OCI-LY7 (cell line): ENCODE measurements at regions not wholly inside any gene's neighbourhood (a gene's known extent, or its start where the extent isn't known, plus 50 kb on each side); places are given as distances from the start of the nearest gene placed in this dataset.

ENCODE experiments used
- BruUV-seq: library from RNA; stranded (reverse); fragments of 400-500 nt; replicated peaks from 2 replicates; lab custom pipeline; 2021; lab: Mats Ljungman, UMichigan
- CTCF ChIA-PET: fragments of 300-600 bp; sonication (Branson Sonifier 250); formaldehyde crosslinking; loops from one replicate; lab custom pipeline; 2022; ENCODE audit warnings: antibody characterized with exemption; ENCODE audit not compliant: unreplicated experiment; lab: Charles Lee
- POLR2A ChIA-PET: fragments of 300-600 bp; sonication (Branson Sonifier 250); formaldehyde crosslinking; loops from one replicate; lab custom pipeline; 2022; ENCODE audit warnings: antibody characterized with exemption; lab: Charles Lee
- DNase-seq: peaks from one replicate; pipeline ENCODE4 v3.0.0-alpha.2; 2015; ENCODE audit warnings: low spot score
- H2AFZ ChIP-seq: fragments of 200-600 bp; sonication (generic), shearing (Covaris generic); 2 replicates; pipeline ENCODE4 v1.6.1; 2014; ENCODE audit warnings: mild to moderate bottlenecking, antibody characterized with exemption, low read length, moderate library complexity
- H3K27ac ChIP-seq: fragments of 200-600 bp; sonication (generic); 2 replicates; pipeline ENCODE4 v1.5.1; 2014; ENCODE audit warnings: mixed run types, low read depth, mild to moderate bottlenecking, moderate library complexity, low read length, inconsistent platforms; ENCODE audit not compliant: poor library complexity, severe bottlenecking
- H3K36me3 ChIP-seq: fragments of 200-600 bp; sonication (generic); 2 replicates; pipeline ENCODE4 v1.6.1; 2014; ENCODE audit warnings: mild to moderate bottlenecking, antibody characterized with exemption, low read length, moderate library complexity, mixed read lengths; ENCODE audit not compliant: insufficient read depth
- H3K4me1 ChIP-seq: fragments of 200-600 bp; sonication (generic); 2 replicates; pipeline ENCODE4 v1.5.1; 2014; ENCODE audit warnings: mild to moderate bottlenecking, low read length; ENCODE audit not compliant: insufficient read depth, poor library complexity, severe bottlenecking
- H3K4me2 ChIP-seq: fragments of 200-600 bp; sonication (generic); 2 replicates; pipeline ENCODE4 v1.6.1; 2014; ENCODE audit warnings: mild to moderate bottlenecking, low read length
- H3K4me3 ChIP-seq: fragments of 200-600 bp; sonication (generic); 2 replicates; pipeline ENCODE4 v1.5.1; 2014; ENCODE audit warnings: mild to moderate bottlenecking, low read depth, low read length; ENCODE audit not compliant: poor library complexity, severe bottlenecking
- H3K79me2 ChIP-seq: fragments of 200-600 bp; sonication (generic); 2 replicates; pipeline ENCODE4 v1.6.1; 2016; ENCODE audit warnings: low read depth, mild to moderate bottlenecking, low read length, moderate library complexity, mixed read lengths; ENCODE audit not compliant: insufficient read depth
- H3K9me2 ChIP-seq: fragments of 200-600 bp; sonication (generic); 2 replicates; pipeline ENCODE4 v1.6.1; 2016; ENCODE audit warnings: mild to moderate bottlenecking, low read length, mixed read lengths; ENCODE audit not compliant: insufficient read depth
- H3K9me3 ChIP-seq: fragments of 200-600 bp; sonication (generic); 2 replicates; pipeline ENCODE4 v1.6.1; 2014; ENCODE audit warnings: mild to moderate bottlenecking, mixed run types, low read length, mixed read lengths
- H4K20me1 ChIP-seq: fragments of 200-600 bp; sonication (generic); 2 replicates; pipeline ENCODE4 v1.6.1; 2014; ENCODE audit warnings: mild to moderate bottlenecking, antibody characterized with exemption, low read length, moderate library complexity, mixed read lengths; ENCODE audit not compliant: insufficient read depth
- EZH2phosphoT487 ChIP-seq: fragments of 200-600 bp; sonication (generic); IDR thresholded peaks from 2 replicates; pipeline ENCODE4 v1.6.1; 2018; ENCODE audit warnings: low read depth, borderline replicate concordance, mild to moderate bottlenecking, mixed run types, antibody characterized with exemption, low read length, moderate library complexity, mixed read lengths
- intact Hi-C: fragments of 100-400 bp; cut with micrococcal nuclease; formaldehyde crosslinking; loops from one replicate; pipeline ENCODE4 v1.10.0; 2022; ENCODE audit not compliant: unreplicated experiment
- TF ChIP-seq, protein P1 (sequence below): fragments of 200-600 bp; sonication (generic); conservative IDR thresholded peaks from 2 replicates; pipeline ENCODE4 v1.5.1; 2014; ENCODE audit warnings: mild to moderate bottlenecking, antibody characterized with exemption, low read length, moderate library complexity, mixed read lengths

DNA sequence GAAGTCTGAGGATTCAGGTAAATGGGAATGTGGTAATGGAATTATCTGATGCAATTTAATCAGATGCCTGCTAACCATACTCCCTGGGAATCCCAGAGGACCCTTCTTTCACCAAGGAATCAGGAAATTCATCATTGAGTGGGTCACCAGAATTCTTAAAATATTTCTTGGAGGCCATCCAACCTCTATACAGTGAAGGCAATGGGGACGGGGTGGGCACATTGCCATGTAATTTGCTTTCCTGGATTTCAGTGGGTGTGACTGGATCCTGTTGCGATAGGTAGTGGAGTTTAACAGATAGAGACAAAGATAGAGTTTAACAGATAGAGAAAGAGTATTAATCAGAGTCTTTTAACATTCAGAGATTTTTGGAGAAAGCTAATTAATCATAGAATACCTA lies 394.4 kb downstream of the DAD1 start:
- H3K79me2 ChIP-seq = no peaks in the 10 kb centered on the region
- no peaks in the 10 kb centered on the region for H3K9me2 ChIP-seq
- no peak overlapping the region for H2AFZ ChIP-seq
- H3K4me1 ChIP-seq = no peaks in the 10 kb centered on the region
- no peak overlapping the region for H3K27ac ChIP-seq
- H3K9me3 ChIP-seq = no peaks in the 10 kb centered on the region
- ChIA-PET CTCF (no interaction called here), POLR2A (interaction anchor here (1.6 kb wide), 1 partner anchor 10 kb away, joined by 6 read pairs; no protein-coding TSS in a partner anchor)
- no peaks in the 10 kb centered on the region for H4K20me1 ChIP-seq
- no peak overlapping the region for H3K4me2 ChIP-seq
- intact Hi-C loops = no loop called here
- H3K4me3 ChIP-seq = no peak overlapping the region
- BruUV-seq = no TSS peak
- DNase-seq = no peak
- TF ChIP-seq, protein P1, sequence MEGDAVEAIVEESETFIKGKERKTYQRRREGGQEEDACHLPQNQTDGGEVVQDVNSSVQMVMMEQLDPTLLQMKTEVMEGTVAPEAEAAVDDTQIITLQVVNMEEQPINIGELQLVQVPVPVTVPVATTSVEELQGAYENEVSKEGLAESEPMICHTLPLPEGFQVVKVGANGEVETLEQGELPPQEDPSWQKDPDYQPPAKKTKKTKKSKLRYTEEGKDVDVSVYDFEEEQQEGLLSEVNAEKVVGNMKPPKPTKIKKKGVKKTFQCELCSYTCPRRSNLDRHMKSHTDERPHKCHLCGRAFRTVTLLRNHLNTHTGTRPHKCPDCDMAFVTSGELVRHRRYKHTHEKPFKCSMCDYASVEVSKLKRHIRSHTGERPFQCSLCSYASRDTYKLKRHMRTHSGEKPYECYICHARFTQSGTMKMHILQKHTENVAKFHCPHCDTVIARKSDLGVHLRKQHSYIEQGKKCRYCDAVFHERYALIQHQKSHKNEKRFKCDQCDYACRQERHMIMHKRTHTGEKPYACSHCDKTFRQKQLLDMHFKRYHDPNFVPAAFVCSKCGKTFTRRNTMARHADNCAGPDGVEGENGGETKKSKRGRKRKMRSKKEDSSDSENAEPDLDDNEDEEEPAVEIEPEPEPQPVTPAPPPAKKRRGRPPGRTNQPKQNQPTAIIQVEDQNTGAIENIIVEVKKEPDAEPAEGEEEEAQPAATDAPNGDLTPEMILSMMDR = no peak
- no peak for TF ChIP-seq EZH2phosphoT487
- no peaks in the 10 kb centered on the region for H3K36me3 ChIP-seq

DNA sequence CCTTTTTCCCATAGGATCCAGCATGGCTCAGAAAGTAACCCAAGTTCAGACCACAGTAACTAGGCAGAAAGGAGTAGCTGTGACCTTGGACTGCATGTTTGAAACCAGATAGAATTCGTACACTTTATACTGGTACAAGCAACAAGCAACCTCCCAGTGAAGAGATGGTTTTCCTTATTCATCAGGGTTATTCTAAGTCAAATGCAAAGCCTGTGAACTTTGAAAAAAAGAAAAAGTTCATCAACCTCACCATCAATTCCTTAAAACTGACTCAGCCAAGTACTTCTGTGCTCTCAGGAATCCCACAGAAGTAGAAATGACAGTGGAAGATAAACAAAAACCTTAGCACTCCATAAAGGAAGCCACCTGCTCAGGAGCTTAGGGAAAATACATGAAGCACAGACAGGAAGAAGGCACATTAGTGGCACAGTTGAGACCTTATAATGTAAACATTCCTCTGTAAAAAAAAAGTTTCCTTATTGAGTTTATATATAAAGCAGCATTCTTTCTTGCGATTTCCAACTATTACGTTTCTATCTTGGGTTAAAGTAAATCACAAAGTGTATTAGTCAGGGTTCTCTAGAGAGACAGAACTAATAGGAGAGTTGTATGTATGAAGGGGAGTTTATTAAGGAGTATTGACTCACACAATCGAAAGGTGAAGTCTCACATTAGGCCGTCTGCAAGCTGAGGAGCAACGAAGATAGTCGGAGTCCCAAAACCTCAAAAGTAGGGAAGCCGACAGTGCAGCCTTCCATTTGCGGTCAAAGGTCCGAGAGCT lies 398.4 kb downstream of the DAD1 start:
- ChIA-PET POLR2A (interaction anchor here (0.6 to 0.8 kb wide), 2 partner anchors 11 to 187 kb away, joined by 3 read pairs; no protein-coding TSS in a partner anchor), CTCF (interaction anchor here (0.6 kb wide), 1 partner anchor 10 kb away, joined by 3 read pairs; no protein-coding TSS in a partner anchor)
- H3K36me3 ChIP-seq = no peaks in the 10 kb centered on the region
- no peaks in the 10 kb centered on the region for H3K9me2 ChIP-seq
- DNase-seq = no peak
- intact Hi-C loops = no loop called here
- BruUV-seq = no TSS peak
- no peaks in the 10 kb centered on the region for H3K9me3 ChIP-seq
- H3K4me1 ChIP-seq = no peaks in the 10 kb centered on the region
- H3K79me2 ChIP-seq = no peaks in the 10 kb centered on the region
- H3K4me2 ChIP-seq = no peak overlapping the region
- H3K4me3 ChIP-seq = no peak overlapping the region
- no peaks in the 10 kb centered on the region for H4K20me1 ChIP-seq
- no peak overlapping the region for H2AFZ ChIP-seq
- TF ChIP-seq, protein P1 = no peak
- no peak for TF ChIP-seq EZH2phosphoT487
- no peak overlapping the region for H3K27ac ChIP-seq

- Histone ChIP-seq H3K4me1 (no peaks in the 10 kb centered on the region), H3K79me2 (no peaks in the 10 kb centered on the region), H3K9me3 (no peaks in the 10 kb centered on the region), H3K27ac (no peak overlapping the region), H3K36me3 (no peaks in the 10 kb centered on the region), H3K9me2 (no peaks in the 10 kb centered on the region), H3K4me2 (no peak overlapping the region), H4K20me1 (no peaks in the 10 kb centered on the region), H3K4me3 (no peak overlapping the region), H2AFZ (no peak overlapping the region)
- no peak for DNase-seq
- ChIA-PET CTCF (no interaction called here), POLR2A (interaction anchor here (0.8 kb wide), 1 partner anchor 11 kb away, joined by 3 read pairs; no protein-coding TSS in a partner anchor)
- TF ChIP-seq, protein P1 = no peak
- no peak for TF ChIP-seq EZH2phosphoT487
- no TSS peak for BruUV-seq
- intact Hi-C loops = no loop called here
Measured at GRCh38 chr14:22189881-22190280, 399.1 kb downstream of the DAD1 start.
